DOHH2 (cell line): ENCODE measurements at regions not wholly inside any gene's neighbourhood (a gene's known extent, or its start where the extent isn't known, plus 50 kb on each side); places are given as distances from the start of the nearest gene placed in this dataset.

ENCODE experiments used
- H3F3A ChIP-seq: fragments of 200-600 bp; sonication (generic), shearing (Covaris generic); 2 replicates; pipeline ENCODE4 v1.6.0; 2016; ENCODE audit warnings: antibody characterized with exemption, mild to moderate bottlenecking; ENCODE audit not compliant: control insufficient read depth, insufficient read depth
- H3K27ac ChIP-seq: fragments of 200-600 bp; sonication (generic); 2 replicates; pipeline ENCODE4 v1.5.1; 2014; ENCODE audit warnings: low read depth, mild to moderate bottlenecking, low read length, moderate library complexity
- H3K27me3 ChIP-seq: fragments of 200-600 bp; sonication (generic); 2 replicates; pipeline ENCODE4 v1.6.1; 2014; ENCODE audit warnings: mild to moderate bottlenecking, low read length, mixed read lengths; ENCODE audit not compliant: control insufficient read depth
- H3K36me3 ChIP-seq: fragments of 200-600 bp; sonication (generic); 2 replicates; pipeline ENCODE4 v1.6.1; 2014; ENCODE audit warnings: mild to moderate bottlenecking, low read length, moderate library complexity, mixed read lengths; ENCODE audit not compliant: control insufficient read depth
- H3K4me1 ChIP-seq: fragments of 200-600 bp; sonication (generic); 2 replicates; pipeline ENCODE4 v1.6.1; 2014; ENCODE audit warnings: mild to moderate bottlenecking, low read length, mixed read lengths; ENCODE audit not compliant: control insufficient read depth
- H3K4me2 ChIP-seq: fragments of 200-600 bp; sonication (generic); 2 replicates; pipeline ENCODE4 v1.6.0; 2014; ENCODE audit warnings: mild to moderate bottlenecking, low read length, moderate library complexity
- H3K4me3 ChIP-seq: fragments of 200-600 bp; sonication (generic); 2 replicates; pipeline ENCODE4 v1.5.1; 2014; ENCODE audit warnings: mild to moderate bottlenecking, low read length, mixed read lengths
- H3K79me2 ChIP-seq: fragments of 200-600 bp; sonication (generic); 2 replicates; pipeline ENCODE4 v1.6.1; 2014; ENCODE audit warnings: mild to moderate bottlenecking, low read length, mixed read lengths; ENCODE audit not compliant: control insufficient read depth
- H3K9me2 ChIP-seq: fragments of 200-600 bp; sonication (generic); replicated peaks from 2 replicates; pipeline ENCODE4 v1.6.1; 2014; ENCODE audit warnings: mild to moderate bottlenecking, low read length, mixed read lengths; ENCODE audit not compliant: control insufficient read depth
- H3K9me3 ChIP-seq: fragments of 200-600 bp; sonication (generic); 2 replicates; pipeline ENCODE4 v1.6.1; 2014; ENCODE audit warnings: antibody characterized with exemption, low read length, mixed read lengths; ENCODE audit not compliant: control insufficient read depth, insufficient read depth
- H4K20me1 ChIP-seq: fragments of 200-600 bp; sonication (generic); 2 replicates; pipeline ENCODE4 v1.6.0; 2014; ENCODE audit warnings: low read depth, mild to moderate bottlenecking, antibody characterized with exemption, low read length, moderate library complexity; ENCODE audit not compliant: control insufficient read depth, insufficient read depth
- CTCF ChIP-seq: fragments of 200-600 bp; sonication (generic); IDR thresholded peaks from one replicate; pipeline ENCODE4 v1.5.1; 2014; ENCODE audit warnings: antibody characterized with exemption, mild to moderate bottlenecking, low read depth, low read length; ENCODE audit not compliant: poor library complexity, severe bottlenecking
- EZH2phosphoT487 ChIP-seq: fragments of 200-600 bp; sonication (generic); IDR thresholded peaks from 2 replicates; pipeline ENCODE4 v1.6.1; 2017; ENCODE audit warnings: borderline replicate concordance, mild to moderate bottlenecking, antibody characterized with exemption, low read length, moderate library complexity, mixed read lengths

- no peaks in the 10 kb centered on the region for H3K36me3 ChIP-seq
- H3K79me2 ChIP-seq: no peaks in the 10 kb centered on the region
- H3K9me2 ChIP-seq: no peaks in the 10 kb centered on the region
- no peaks in the 10 kb centered on the region for H3K27me3 ChIP-seq
- H4K20me1 ChIP-seq: no peaks in the 10 kb centered on the region
- H3K4me1 ChIP-seq: no peaks in the 10 kb centered on the region
- TF ChIP-seq CTCF (no peak), EZH2phosphoT487 (no peak)
- H3K4me3 ChIP-seq: no peak overlapping the region
- H3F3A ChIP-seq: no peaks in the 10 kb centered on the region
- no peak overlapping the region for H3K4me2 ChIP-seq
- H3K27ac ChIP-seq: no peak overlapping the region
- H3K9me3 ChIP-seq: peaks cover 3% of the 10 kb centered on the region; the same call in 1 of the 2 replicates
Measured at GRCh38 chr10:120997756-120998155, 146.6 kb downstream of the WDR11 start.

- H3K4me1 ChIP-seq: no peaks in the 10 kb centered on the region
- H3K9me3 ChIP-seq: peaks cover 3% of the 10 kb centered on the region; the same call in 1 of the 2 replicates
- H3F3A ChIP-seq: no peaks in the 10 kb centered on the region
- no peaks in the 10 kb centered on the region for H3K27me3 ChIP-seq
- no peak for TF ChIP-seq EZH2phosphoT487
- no peak for TF ChIP-seq CTCF
- H3K4me3 ChIP-seq: no peak overlapping the region
- no peaks in the 10 kb centered on the region for H4K20me1 ChIP-seq
- H3K27ac ChIP-seq: no peak overlapping the region
- no peaks in the 10 kb centered on the region for H3K9me2 ChIP-seq
- H3K36me3 ChIP-seq: no peaks in the 10 kb centered on the region
- no peaks in the 10 kb centered on the region for H3K79me2 ChIP-seq
- no peak overlapping the region for H3K4me2 ChIP-seq
Measured at GRCh38 chr10:120998251-120998650, 147.1 kb downstream of the WDR11 start.

GRCh38 chr10:120998782-120999285, 147.7 kb downstream of the WDR11 start:
- H3F3A ChIP-seq: no peaks in the 10 kb centered on the region
- no peaks in the 10 kb centered on the region for H3K79me2 ChIP-seq
- peaks cover 3% of the 10 kb centered on the region; the same call in 1 of the 2 replicates for H3K9me3 ChIP-seq
- H3K36me3 ChIP-seq: no peaks in the 10 kb centered on the region
- H3K9me2 ChIP-seq: no peaks in the 10 kb centered on the region
- H3K27me3 ChIP-seq: no peaks in the 10 kb centered on the region
- no peaks in the 10 kb centered on the region for H3K4me1 ChIP-seq
- H4K20me1 ChIP-seq: no peaks in the 10 kb centered on the region
- H3K27ac ChIP-seq: no peak overlapping the region
- no peak overlapping the region for H3K4me2 ChIP-seq
- H3K4me3 ChIP-seq: no peak overlapping the region
- no peak for TF ChIP-seq EZH2phosphoT487
- no peak for TF ChIP-seq CTCF
